ENCODE measurements at regions not wholly inside any gene's neighbourhood (a gene's known extent, or its start where the extent isn't known, plus 50 kb on each side); places are given as distances from the start of the nearest gene placed in this dataset.
A peak's percentile ranks its signal among the peaks of the same experiment; 100 is the strongest.

GRCh38 chr10:104580321-104580720 lies 60.8 kb upstream of the SORCS3 start:
- no peaks in the 10 kb centered on the region for H3K9me3 Mint-ChIP-seq
- H3K36me3 Mint-ChIP-seq = no peaks in the 10 kb centered on the region
- ATAC-seq (no peak), DNase-seq (ENCODE audit: low spot score) (no peak)
- no peak overlapping the region for H3K27ac Mint-ChIP-seq
- H3K4me1 Mint-ChIP-seq (ENCODE audit: low read depth in 2 of 2) = peaks cover 0 to 3% of the 10 kb centered on the region in 2 donors
- no peak overlapping the region for H3K4me3 Mint-ChIP-seq
- peaks cover 11 to 17% of the 10 kb centered on the region in 2 donors for H3K27me3 Mint-ChIP-seq

GRCh38 chr10:104580774-104581675 lies 60.1 kb upstream of the SORCS3 start:
- Mint-ChIP-seq H3K36me3 (no peaks in the 10 kb centered on the region), H3K27ac (no peak overlapping the region), H3K27me3 (peaks cover 11 to 15% of the 10 kb centered on the region in 2 donors), H3K9me3 (no peaks in the 10 kb centered on the region), H3K4me1 (ENCODE audit: low read depth in 2 of 2) (peaks cover 0 to 3% of the 10 kb centered on the region in 2 donors), H3K4me3 (no peak overlapping the region)
- peak; percentile 71 for DNase-seq (ENCODE audit: low spot score)
- peak; percentile 64 to 69 for ATAC-seq

GRCh38 chr10:104581884-104582601 lies 59.0 kb upstream of the SORCS3 start:
- no peak overlapping the region for H3K4me3 Mint-ChIP-seq
- peaks cover 11 to 15% of the 10 kb centered on the region in 2 donors for H3K27me3 Mint-ChIP-seq

GRCh38 chr10:104582602-104582951 lies 58.5 kb upstream of the SORCS3 start:
- ATAC-seq = no peak
- Mint-ChIP-seq H3K4me3 (no peak overlapping the region), H3K27me3 (peaks cover 11 to 15% of the 10 kb centered on the region in 2 donors), H3K27ac (no peak overlapping the region), H3K36me3 (no peaks in the 10 kb centered on the region), H3K9me3 (no peaks in the 10 kb centered on the region), H3K4me1 (ENCODE audit: low read depth in 2 of 2) (peaks cover 0 to 6% of the 10 kb centered on the region in 2 donors)
- DNase-seq (ENCODE audit: low spot score) = no peak

More at GRCh38 chr10:104581884-104582601, 59.0 kb upstream of the SORCS3 start:
- peaks cover 0 to 6% of the 10 kb centered on the region in 2 donors for H3K4me1 Mint-ChIP-seq (ENCODE audit: low read depth in 2 of 2)
- ATAC-seq (no peak), DNase-seq (ENCODE audit: low spot score) (no peak)
- H3K9me3 Mint-ChIP-seq = no peaks in the 10 kb centered on the region
- no peak overlapping the region for H3K27ac Mint-ChIP-seq
- no peaks in the 10 kb centered on the region for H3K36me3 Mint-ChIP-seq

- H3K36me3 Mint-ChIP-seq = no peaks in the 10 kb centered on the region
- H3K9me3 Mint-ChIP-seq = no peaks in the 10 kb centered on the region
- no peak for DNase-seq (ENCODE audit: low spot score)
- no peak overlapping the region for H3K27ac Mint-ChIP-seq
- ATAC-seq = no peak
- peaks cover 11 to 15% of the 10 kb centered on the region in 2 donors for H3K27me3 Mint-ChIP-seq
- H3K4me1 Mint-ChIP-seq (ENCODE audit: low read depth in 2 of 2) = peaks cover 0 to 6% of the 10 kb centered on the region in 2 donors
- no peak overlapping the region for H3K4me3 Mint-ChIP-seq
Observed at GRCh38 chr10:104582966-104583365, 58.1 kb upstream of the SORCS3 start.

GRCh38 chr10:104584541-104584940 lies 56.5 kb upstream of the SORCS3 start:
- Mint-ChIP-seq H3K4me1 (ENCODE audit: low read depth in 2 of 2) (peaks cover 0 to 6% of the 10 kb centered on the region in 2 donors), H3K27me3 (peaks cover 11 to 16% of the 10 kb centered on the region in 2 donors)
- DNase-seq (ENCODE audit: low spot score) = no peak

GRCh38 chr10:104587751-104588150 lies 53.3 kb upstream of the SORCS3 start:
- no peak for ATAC-seq
- Mint-ChIP-seq H3K36me3 (no peaks in the 10 kb centered on the region), H3K4me3 (no peak overlapping the region), H3K27ac (no peak overlapping the region), H3K9me3 (no peaks in the 10 kb centered on the region), H3K27me3 (peaks cover 8 to 12% of the 10 kb centered on the region in 2 donors), H3K4me1 (ENCODE audit: low read depth in 2 of 2) (peaks cover 0 to 3% of the 10 kb centered on the region in 2 donors)
- no peak for DNase-seq (ENCODE audit: low spot score)

More at GRCh38 chr10:104584541-104584940, 56.5 kb upstream of the SORCS3 start:
- Mint-ChIP-seq H3K4me3 (no peak overlapping the region), H3K9me3 (no peaks in the 10 kb centered on the region), H3K36me3 (no peaks in the 10 kb centered on the region), H3K27ac (no peak overlapping the region)
- ATAC-seq = no peak

- no peak overlapping the region for H3K27ac Mint-ChIP-seq
- H3K4me1 Mint-ChIP-seq (ENCODE audit: low read depth in 2 of 2) = peaks cover 0 to 3% of the 10 kb centered on the region in 2 donors
- peaks cover 17 to 19% of the 10 kb centered on the region in 2 donors for H3K27me3 Mint-ChIP-seq
- H3K9me3 Mint-ChIP-seq = no peaks in the 10 kb centered on the region
- H3K4me3 Mint-ChIP-seq = no peak overlapping the region
- H3K36me3 Mint-ChIP-seq = no peaks in the 10 kb centered on the region
- ATAC-seq = no peak
- DNase-seq (ENCODE audit: low spot score) = no peak
Observed at GRCh38 chr10:104589431-104589830, 51.7 kb upstream of the SORCS3 start.

- peaks cover 0 to 3% of the 10 kb centered on the region in 2 donors for H3K4me1 Mint-ChIP-seq (ENCODE audit: low read depth in 2 of 2)
- H3K27me3 Mint-ChIP-seq = peaks cover 21 to 24% of the 10 kb centered on the region in 2 donors
- ATAC-seq (no peak), DNase-seq (ENCODE audit: low spot score) (no peak)
- no peak overlapping the region for H3K4me3 Mint-ChIP-seq
- no peaks in the 10 kb centered on the region for H3K36me3 Mint-ChIP-seq
- no peak overlapping the region for H3K27ac Mint-ChIP-seq
- H3K9me3 Mint-ChIP-seq = no peaks in the 10 kb centered on the region
Observed at GRCh38 chr10:104589871-104590270, 51.2 kb upstream of the SORCS3 start.

Measured in natural killer cell treated with Interleukin-12 subunit alpha and Interleukin-12 subunit beta and Interleukin-15 and Interleukin-18, amount 100 ng/mL, for 72 hours (primary cell).